ENCODE measurements at regions not wholly inside any gene's neighbourhood (a gene's known extent, or its start where the extent isn't known, plus 50 kb on each side); places are given as distances from the start of the nearest gene placed in this dataset.

DNA sequence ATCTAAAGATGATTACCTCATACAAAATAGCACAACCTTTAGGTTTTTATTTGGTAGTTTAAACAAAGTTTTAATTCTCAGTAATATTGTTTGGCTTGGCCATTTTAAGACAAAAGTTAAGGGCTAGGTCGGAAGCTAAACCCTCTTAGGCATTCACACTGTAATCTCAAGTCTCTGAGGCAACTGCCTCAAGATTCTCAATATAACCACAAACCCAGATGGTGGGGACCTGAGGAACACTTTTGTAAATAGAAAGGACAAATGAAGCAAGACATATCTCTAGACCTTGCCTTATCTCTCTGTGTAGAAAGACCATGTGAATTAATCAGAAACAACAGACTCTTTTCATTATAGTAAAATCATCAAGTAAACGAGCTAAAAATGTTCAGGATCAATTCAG is 500.2 kb upstream of the CDH6 start:
- Histone ChIP-seq H3K27ac (ENCODE audit: low read depth, low read length) (no peak overlapping the region), H3K79me2 (ENCODE audit: insufficient read depth, low read length) (no peaks in the 10 kb centered on the region), H3K4me3 (ENCODE audit: insufficient read depth, low read length) (no peak overlapping the region), H3K27me3 (ENCODE audit: insufficient read depth, low read length) (no peaks in the 10 kb centered on the region), H3K4me1 (ENCODE audit: insufficient read depth, low read length) (no peaks in the 10 kb centered on the region), H3K9me3 (ENCODE audit: low read depth, low read length) (no peaks in the 10 kb centered on the region), H2AFZ (ENCODE audit: low read length) (no peak overlapping the region), H3K36me3 (ENCODE audit: insufficient read depth, low read length) (no peaks in the 10 kb centered on the region), H3K4me2 (ENCODE audit: insufficient read depth, low read length) (no peak overlapping the region), H4K20me1 (ENCODE audit: insufficient read depth, low read length) (no peaks in the 10 kb centered on the region)
- no peak for DNase-seq (ENCODE audit: insufficient read length, low spot score, missing footprints)
- TF ChIP-seq, protein P1, sequence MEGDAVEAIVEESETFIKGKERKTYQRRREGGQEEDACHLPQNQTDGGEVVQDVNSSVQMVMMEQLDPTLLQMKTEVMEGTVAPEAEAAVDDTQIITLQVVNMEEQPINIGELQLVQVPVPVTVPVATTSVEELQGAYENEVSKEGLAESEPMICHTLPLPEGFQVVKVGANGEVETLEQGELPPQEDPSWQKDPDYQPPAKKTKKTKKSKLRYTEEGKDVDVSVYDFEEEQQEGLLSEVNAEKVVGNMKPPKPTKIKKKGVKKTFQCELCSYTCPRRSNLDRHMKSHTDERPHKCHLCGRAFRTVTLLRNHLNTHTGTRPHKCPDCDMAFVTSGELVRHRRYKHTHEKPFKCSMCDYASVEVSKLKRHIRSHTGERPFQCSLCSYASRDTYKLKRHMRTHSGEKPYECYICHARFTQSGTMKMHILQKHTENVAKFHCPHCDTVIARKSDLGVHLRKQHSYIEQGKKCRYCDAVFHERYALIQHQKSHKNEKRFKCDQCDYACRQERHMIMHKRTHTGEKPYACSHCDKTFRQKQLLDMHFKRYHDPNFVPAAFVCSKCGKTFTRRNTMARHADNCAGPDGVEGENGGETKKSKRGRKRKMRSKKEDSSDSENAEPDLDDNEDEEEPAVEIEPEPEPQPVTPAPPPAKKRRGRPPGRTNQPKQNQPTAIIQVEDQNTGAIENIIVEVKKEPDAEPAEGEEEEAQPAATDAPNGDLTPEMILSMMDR (IDR thresholded peaks at IDR 0.05; ENCODE audit: extremely low read depth, low read depth, low read length), result no peak

DNA sequence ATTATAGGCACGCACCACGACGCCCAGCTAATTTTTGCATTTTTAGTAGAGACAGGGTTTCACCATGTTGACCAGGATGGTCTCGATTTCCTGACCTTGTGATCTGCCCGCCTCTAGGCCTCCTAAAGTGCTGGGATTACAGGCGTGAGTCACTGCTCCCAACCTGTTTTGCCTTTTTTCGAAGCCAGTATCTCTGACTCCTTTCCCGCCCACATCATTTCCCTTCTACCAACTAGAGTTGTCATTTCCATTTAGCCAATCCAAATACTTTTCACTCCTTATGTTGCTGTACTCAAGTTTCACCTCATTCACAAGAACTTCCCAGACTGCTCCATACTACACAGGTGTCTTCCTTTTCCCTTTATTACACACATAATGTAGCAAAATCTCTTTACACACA is 502.6 kb upstream of the CDH6 start:
- DNase-seq (ENCODE audit: insufficient read length, low spot score, missing footprints), result peak; percentile 9
- H3K36me3 ChIP-seq (ENCODE audit: insufficient read depth, low read length), result no peaks in the 10 kb centered on the region
- H4K20me1 ChIP-seq (ENCODE audit: insufficient read depth, low read length), result no peaks in the 10 kb centered on the region
- H3K27ac ChIP-seq (ENCODE audit: low read depth, low read length), result no peak overlapping the region
- H3K9me3 ChIP-seq (ENCODE audit: low read depth, low read length), result no peaks in the 10 kb centered on the region
- no peak overlapping the region for H3K4me3 ChIP-seq (ENCODE audit: insufficient read depth, low read length)
- no peaks in the 10 kb centered on the region for H3K4me1 ChIP-seq (ENCODE audit: insufficient read depth, low read length)
- no peaks in the 10 kb centered on the region for H3K79me2 ChIP-seq (ENCODE audit: insufficient read depth, low read length)
- H3K27me3 ChIP-seq (ENCODE audit: insufficient read depth, low read length), result no peaks in the 10 kb centered on the region
- H3K4me2 ChIP-seq (ENCODE audit: insufficient read depth, low read length), result no peak overlapping the region
- TF ChIP-seq, protein P1 (IDR thresholded peaks at IDR 0.05; ENCODE audit: extremely low read depth, low read depth, low read length), result no peak
- no peak overlapping the region for H2AFZ ChIP-seq (ENCODE audit: low read length)

DNA sequence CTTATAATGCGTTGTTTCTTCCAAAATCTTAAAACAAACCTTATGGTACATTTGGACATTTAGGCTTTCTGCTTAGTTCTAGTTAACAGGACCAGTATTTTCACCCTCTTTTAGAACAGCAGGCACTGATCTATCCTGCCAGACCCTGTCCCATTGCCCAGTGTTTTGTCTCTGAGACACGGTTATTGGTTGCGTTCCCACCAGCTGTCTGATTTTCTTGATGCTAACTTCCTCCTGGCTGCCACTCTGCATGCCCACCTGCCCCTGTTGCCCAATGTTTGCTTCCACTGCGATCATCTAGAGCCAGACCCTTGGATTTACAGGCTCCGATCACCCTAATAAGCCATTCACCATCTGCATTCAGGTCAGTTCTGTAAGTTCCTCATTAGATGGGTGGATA is 506.0 kb upstream of the CDH6 start:
- Histone ChIP-seq H3K79me2 (ENCODE audit: insufficient read depth, low read length) (no peaks in the 10 kb centered on the region), H3K27ac (ENCODE audit: low read depth, low read length) (no peak overlapping the region), H3K9me3 (ENCODE audit: low read depth, low read length) (no peaks in the 10 kb centered on the region), H3K4me1 (ENCODE audit: insufficient read depth, low read length) (no peaks in the 10 kb centered on the region), H4K20me1 (ENCODE audit: insufficient read depth, low read length) (no peaks in the 10 kb centered on the region), H3K4me3 (ENCODE audit: insufficient read depth, low read length) (no peak overlapping the region), H2AFZ (ENCODE audit: low read length) (no peak overlapping the region), H3K27me3 (ENCODE audit: insufficient read depth, low read length) (no peaks in the 10 kb centered on the region), H3K36me3 (ENCODE audit: insufficient read depth, low read length) (no peaks in the 10 kb centered on the region), H3K4me2 (ENCODE audit: insufficient read depth, low read length) (no peak overlapping the region)
- no peak for DNase-seq (ENCODE audit: insufficient read length, low spot score, missing footprints)
- TF ChIP-seq, protein P1 (IDR thresholded peaks at IDR 0.05; ENCODE audit: extremely low read depth, low read depth, low read length), result no peak

DNA sequence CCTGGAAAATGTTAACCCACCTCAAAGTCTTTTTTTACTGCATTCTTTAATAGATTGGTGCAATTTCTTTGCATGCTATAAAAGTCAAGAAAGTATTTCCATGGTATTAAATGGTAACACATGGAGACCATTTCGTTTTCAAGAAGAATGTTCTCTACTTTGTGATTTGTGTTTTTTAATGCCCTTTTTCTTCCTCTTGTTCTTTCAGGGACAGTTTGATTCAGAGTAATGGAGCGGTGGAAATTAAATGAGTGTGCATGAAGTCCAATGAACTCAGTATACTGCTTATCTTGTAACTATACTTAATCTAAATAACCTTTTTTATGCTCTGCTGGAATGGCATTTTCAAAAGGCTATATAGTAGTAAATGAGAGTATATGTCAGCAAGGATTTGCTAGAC is 507.0 kb upstream of the CDH6 start:
- Histone ChIP-seq H3K36me3 (ENCODE audit: insufficient read depth, low read length) (no peaks in the 10 kb centered on the region), H3K9me3 (ENCODE audit: low read depth, low read length) (no peaks in the 10 kb centered on the region), H3K79me2 (ENCODE audit: insufficient read depth, low read length) (no peaks in the 10 kb centered on the region), H2AFZ (ENCODE audit: low read length) (no peak overlapping the region), H3K27ac (ENCODE audit: low read depth, low read length) (no peak overlapping the region), H3K4me3 (ENCODE audit: insufficient read depth, low read length) (no peak overlapping the region), H3K4me1 (ENCODE audit: insufficient read depth, low read length) (no peaks in the 10 kb centered on the region), H3K4me2 (ENCODE audit: insufficient read depth, low read length) (no peak overlapping the region), H4K20me1 (ENCODE audit: insufficient read depth, low read length) (no peaks in the 10 kb centered on the region), H3K27me3 (ENCODE audit: insufficient read depth, low read length) (no peaks in the 10 kb centered on the region)
- TF ChIP-seq, protein P1 (IDR thresholded peaks at IDR 0.05; ENCODE audit: extremely low read depth, low read depth, low read length), result no peak
- DNase-seq (ENCODE audit: insufficient read length, low spot score, missing footprints), result no peak

All from osteoblast (primary cell).